GM19238 (cell line): ENCODE measurements at regions not wholly inside any gene's neighbourhood (a gene's known extent, or its start where the extent isn't known, plus 50 kb on each side); places are given as distances from the start of the nearest gene placed in this dataset.

Source experiments
- DNase-seq: peaks from one replicate; pipeline ENCODE4 v3.0.0; 2011; ENCODE audit warnings: low spot score; ENCODE audit not compliant: insufficient read length

GRCh38 chr7:135831455-135832195 is 83.0 kb upstream of the FAM180A start:
- DNase-seq = no peak

GRCh38 chr7:135828604-135829003 is 80.0 kb upstream of the FAM180A start:
- DNase-seq = no peak

- DNase-seq = no peak
Observed at GRCh38 chr7:135827391-135827790, 78.8 kb upstream of the FAM180A start.

GRCh38 chr7:135825406-135825805 is 76.8 kb upstream of the FAM180A start:
- DNase-seq = no peak

- DNase-seq = no peak
Observed at GRCh38 chr7:135822376-135822775, 73.8 kb upstream of the FAM180A start.

GRCh38 chr7:135817583-135817982 is 69.0 kb upstream of the FAM180A start:
- no peak for DNase-seq

GRCh38 chr7:135815033-135815432 is 66.4 kb upstream of the FAM180A start:
- no peak for DNase-seq

- DNase-seq = no peak
Observed at GRCh38 chr7:135812148-135812547, 63.5 kb upstream of the FAM180A start.

GRCh38 chr7:135811506-135811905 is 62.9 kb upstream of the FAM180A start:
- no peak for DNase-seq

GRCh38 chr7:135808206-135808605 is 59.6 kb upstream of the FAM180A start:
- DNase-seq = no peak

- no peak for DNase-seq
Observed at GRCh38 chr7:135803143-135803542, 54.5 kb upstream of the FAM180A start.

- no peak for DNase-seq
Observed at GRCh38 chr7:135802697-135803096, 54.1 kb upstream of the FAM180A start.

GRCh38 chr7:135801877-135802276 is 53.3 kb upstream of the FAM180A start:
- DNase-seq = no peak

- peak; percentile 35 for DNase-seq
Observed at GRCh38 chr7:135801045-135801693, 52.6 kb upstream of the FAM180A start.

GRCh38 chr7:135800560-135800959 is 51.9 kb upstream of the FAM180A start:
- no peak for DNase-seq

- DNase-seq = no peak
Observed at GRCh38 chr7:135799881-135800280, 51.3 kb upstream of the FAM180A start.
